GM21423 (cell line): ENCODE measurements at regions not wholly inside any gene's neighbourhood (a gene's known extent, or its start where the extent isn't known, plus 50 kb on each side); places are given as distances from the start of the nearest gene placed in this dataset.
"Not testable (repeated sequence)": the region's sequence is repeated elsewhere in the genome, so short reads cannot be mapped to it uniquely, and the experiment has no call there.

Experiments
- ATAC-seq: cut with Tn5 transposase; IDR thresholded peaks from one replicate; pipeline ENCODE4 v1.9.1; 2021; ENCODE audit warnings: mild to moderate bottlenecking, moderate library complexity; ENCODE audit not compliant: unreplicated experiment

DNA sequence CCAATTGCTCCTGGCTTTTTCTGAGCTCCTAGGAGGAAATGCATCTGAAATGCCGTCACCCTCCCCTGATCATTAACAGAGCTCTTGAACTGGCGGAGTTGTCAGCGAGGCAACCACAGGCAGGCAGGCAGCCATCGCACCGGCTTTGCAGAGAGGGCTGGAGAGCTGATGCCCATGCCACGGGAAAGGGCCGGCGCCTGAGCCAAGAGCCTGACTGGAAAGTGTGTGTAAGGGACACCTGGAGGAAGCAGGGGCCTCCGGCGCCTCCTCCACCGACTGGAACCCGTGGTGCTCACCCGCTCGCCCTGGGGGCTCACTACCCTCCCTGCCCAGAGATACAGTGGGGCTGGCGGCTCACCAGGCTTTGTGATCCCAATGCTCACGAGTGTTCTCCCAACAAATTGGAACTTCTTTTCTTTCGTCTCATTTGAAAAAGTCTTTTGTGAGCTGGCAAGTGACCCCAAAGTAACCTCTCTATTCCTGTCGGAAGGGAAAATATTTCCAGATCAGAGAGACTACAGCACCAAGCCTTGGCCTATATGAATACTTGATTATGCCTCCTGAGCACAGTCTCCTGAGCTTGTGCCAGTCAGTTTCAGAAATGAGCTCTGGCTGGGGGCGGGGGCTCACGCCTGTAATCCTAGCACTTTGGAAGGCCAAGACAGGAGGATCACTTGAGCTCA lies 97.7 kb upstream of the SLC25A33 start:
- no peak for ATAC-seq

DNA sequence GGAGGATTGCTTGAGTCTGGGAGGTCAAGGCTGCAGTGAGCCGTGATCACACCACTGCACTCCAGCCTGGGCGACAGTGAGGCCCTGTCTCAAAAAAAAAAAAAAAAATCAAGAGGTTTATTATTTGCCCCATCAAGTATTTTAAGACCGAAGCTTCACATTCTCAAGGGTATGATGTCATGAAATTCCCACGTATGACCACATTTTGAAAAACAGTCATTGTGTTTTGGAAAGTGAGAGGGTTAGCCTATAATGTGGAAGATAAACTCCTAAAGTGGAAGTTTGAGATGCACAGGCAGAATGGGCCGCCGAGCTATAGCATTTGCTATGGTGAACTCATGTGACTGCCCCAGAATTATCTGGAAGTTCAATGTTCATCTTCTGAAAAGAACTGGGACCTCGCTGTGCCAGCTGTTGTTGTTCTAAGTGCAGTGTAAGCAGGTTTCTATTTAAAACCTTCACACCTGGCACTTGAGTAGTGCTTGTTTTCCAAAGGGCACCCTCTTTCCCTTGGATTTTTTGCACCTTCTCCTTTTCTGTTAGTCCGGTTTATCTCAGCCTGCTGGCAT lies 96.9 kb upstream of the SLC25A33 start:
- ATAC-seq, result no peak

DNA sequence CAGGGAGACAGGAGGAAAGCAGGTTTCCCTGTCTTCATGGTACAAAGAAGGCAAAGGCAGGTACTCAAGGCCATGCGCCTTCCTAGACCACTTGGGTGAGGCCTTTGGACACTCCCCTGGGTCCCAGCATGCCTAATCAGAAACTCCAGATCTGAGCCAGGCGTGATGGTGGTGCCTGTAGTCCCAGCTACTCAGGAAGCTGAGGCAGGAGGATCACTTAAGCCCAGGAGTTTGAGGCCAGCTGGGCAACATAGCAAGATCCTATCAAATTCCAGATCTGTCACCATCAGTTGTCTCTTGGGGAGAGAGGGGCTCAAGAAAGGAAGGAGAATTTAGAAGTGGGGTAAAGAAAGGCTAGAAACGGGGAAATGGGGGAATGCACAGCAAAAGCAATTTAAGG lies 96.3 kb upstream of the SLC25A33 start:
- no peak for ATAC-seq

DNA sequence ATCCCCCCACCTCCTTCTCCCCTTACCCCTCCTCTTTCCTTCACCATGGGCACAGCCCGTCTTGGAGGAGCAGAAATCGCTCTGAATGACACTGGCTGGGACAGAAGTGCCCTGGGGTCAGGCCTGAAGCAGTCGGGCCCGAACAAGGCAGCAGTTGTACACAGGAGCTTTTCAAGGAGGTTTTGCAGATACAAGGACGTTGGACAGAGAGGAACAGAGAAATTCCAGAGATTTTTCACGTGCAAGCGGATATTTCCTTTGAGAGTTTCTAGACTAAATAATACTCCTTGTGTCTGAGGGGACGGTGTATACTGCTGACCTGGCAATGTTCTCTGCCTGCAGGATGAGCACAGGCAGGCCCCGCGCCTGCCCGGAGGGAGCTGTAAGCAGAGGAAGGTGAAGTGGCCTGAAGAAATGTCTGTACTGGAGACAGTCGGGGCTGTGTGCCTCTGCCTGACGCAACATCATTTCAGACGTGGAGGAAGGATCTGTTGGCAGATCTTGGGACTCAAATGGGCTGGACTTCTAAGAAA lies 95.3 kb upstream of the SLC25A33 start:
- ATAC-seq, result no peak

DNA sequence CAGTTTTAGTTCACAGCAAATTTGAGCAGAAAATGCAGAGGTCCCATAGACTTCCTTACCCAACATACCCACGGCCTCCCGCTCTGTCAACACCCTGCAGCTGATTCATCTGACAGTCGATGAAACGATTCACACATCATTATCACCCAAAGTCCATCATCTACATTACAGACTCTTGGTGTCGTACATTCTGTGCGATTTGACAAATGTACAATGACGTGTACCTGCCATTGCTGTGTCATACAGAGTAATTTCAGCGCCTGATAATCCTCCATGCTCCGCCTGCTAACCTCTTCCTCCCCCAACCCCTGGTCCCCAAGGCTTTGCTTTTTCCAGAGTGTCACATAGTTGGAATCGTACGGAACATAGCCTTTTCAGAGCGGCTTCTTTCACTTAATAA lies 94.7 kb upstream of the SLC25A33 start:
- ATAC-seq, result no peak

DNA sequence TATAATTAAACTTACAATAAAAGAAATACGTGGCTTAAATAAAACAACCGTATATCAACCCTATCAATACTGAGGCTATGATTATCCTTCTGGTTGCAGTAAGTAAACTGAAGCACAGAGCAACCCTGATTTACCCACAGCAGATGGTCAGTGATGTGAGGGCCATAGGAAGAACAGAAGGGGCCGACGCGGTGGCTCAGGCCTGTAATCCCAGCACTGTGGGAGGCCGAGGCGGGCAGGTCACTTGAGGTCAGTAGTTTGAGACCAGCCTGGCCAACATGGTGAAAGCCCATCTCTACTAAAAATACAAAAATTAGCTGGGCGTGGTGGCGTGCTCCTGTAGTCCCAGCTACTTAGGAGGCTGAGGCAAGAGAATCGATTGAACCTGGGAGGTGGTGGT lies 94.2 kb upstream of the SLC25A33 start:
- ATAC-seq, result not testable (repeated sequence)

DNA sequence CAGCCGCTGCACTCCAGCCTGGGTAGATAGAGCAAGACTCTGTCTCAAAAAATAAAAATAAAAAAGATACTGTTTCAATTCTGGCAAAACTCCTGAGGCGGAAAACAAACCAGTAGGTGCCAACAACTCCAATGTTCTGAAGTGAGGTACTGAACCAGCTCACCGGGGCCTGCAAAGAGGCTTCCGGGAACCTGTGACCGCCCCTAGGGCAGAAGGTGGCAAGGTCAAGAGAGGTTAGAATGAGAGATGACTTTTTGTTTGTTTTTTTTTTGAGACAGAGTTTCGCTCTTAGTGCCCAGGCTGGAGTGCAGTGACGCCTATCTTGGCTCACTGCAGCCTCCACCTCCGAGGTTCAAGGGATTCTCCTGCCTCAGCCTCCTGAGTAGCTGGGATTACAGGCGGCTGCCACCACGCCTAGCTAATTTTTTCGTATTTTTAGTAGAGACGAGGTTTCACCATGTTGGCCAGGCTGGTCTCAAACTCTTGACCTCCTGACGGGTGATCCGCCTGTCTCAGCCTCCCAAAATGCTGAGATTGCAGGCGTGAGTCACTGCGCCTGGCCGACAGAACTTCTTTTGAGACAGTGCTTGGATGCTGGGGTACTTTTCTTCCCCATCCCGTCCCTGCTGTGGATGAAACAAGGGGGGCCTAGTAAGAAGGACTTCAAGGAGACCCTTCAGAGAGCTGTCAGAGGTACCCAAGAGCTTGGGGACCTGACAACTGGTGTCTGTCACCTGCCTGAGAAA lies 91.9 kb upstream of the SLC25A33 start:
- no peak for ATAC-seq

DNA sequence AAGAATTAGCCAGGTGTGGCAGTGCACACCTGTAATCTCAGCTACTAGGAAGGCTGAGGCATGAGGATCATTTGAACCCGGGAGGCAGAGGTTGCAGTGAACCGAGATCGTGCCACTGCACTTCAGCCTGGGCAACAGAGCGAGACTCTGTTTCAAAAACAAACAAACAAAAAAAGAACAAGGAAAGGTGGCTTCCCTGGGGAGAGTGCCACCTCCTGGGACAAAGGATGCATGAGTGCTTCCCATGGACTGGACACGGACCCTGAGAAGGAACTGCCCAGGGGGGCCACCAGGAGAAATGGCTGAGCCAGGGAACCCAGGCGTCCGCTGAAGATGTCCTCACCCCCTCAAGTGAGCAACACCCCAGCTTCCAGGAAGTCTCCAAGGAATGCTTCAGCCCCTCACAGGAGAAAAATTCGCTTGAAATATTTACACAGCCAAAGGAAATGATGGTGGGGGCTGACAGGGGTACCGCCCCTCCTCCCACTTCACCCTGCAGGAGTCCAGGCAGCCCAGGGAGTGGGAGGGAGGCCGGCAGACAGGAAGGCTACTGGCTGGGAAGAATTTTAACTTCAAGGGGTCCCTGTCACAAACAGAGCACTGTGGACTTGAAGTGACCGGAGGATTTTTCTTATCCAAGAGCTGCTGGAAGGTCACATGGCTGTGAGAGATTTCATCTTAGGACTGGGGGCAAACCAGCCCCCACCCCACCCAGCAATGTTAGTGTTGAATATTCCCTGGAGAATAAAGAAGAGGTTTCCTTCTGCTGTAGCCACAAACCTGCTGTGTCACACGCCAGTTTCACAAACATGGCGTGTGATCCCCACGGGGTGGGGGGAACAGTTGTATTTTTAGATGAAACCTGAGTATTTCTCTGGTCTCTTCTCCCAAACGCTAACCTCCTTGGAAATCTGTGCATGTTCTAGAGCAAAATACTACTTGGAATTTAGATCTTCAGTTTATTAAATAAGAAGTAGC lies 90.8 kb upstream of the SLC25A33 start:
- no peak for ATAC-seq

DNA sequence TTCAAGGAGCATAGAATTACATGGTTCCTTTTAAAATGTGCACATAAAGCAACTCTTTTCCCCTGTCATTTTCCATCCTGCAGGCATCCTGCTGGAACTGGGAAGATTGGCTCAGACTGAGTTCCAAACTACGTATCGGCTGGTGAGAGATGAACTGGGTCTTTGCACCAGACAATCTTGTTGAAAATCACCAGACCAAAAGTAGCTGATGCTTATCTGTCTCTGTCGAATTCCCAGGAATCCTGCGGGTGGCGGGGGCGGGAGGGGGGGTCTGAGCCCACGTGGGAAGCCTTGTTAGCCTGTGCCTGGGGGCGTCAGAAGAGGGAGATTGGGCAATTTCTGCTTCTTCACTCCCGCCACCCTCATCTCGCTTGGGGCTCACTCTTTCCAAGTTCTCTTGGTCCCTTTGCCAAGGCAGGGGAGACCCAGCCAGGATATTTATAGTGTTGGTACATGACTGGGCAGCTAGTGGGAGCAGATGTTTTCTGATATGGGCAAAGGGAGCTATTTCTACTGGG lies 90.1 kb upstream of the SLC25A33 start:
- no peak for ATAC-seq

DNA sequence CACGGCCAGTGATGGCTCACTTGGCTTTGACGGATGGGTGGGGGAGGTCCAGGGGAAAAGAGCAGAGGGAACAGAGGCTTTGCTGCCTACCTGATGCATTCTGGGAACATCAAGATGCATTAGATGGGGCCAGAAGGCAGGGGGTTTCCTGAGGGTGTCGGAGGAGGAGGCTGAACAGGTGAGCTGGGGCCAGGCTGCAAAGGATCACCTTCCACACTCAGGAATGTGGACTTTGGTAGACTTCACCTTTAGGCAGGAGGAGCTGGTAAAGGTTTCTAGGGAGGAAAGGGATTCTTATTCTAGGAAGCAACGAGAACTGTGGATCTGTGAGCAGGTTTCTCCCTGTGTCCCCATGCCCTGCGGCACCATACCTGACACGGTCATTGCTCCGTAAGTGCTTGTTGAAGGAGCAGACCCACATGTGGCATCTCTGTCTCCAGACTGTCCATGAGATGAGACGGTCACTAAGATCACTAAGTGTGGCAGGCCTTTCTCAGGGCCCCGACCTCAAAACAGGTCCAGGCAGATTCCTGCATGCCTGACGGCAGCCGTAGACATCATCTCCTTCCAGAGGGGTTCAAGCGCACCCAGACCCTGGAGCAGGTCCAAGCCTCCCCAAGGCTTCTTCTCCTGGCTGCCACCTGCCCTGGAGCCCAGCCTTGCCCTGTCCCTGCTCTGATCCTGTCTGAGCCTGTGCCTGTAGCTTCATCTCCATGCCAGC lies 89.1 kb upstream of the SLC25A33 start:
- no peak for ATAC-seq

DNA sequence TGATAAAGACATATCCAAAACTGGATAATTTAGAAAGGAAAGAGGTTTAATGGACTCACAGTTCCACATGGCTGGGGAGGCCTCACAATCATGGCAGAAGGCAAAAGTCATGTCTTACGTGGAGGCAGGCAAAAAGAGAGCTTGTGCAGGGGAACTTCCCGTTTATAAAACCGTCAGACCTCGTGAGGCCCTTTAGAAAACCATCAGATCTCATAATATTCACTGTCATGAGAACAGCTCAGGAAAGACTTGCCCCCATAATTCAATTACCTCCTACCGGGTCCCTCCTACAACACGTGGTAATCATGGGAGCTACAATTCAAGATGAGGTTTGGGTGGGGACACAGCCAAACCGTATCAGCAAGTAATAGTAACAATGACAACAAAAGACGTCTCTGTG lies 88.2 kb upstream of the SLC25A33 start:
- ATAC-seq, result no peak

DNA sequence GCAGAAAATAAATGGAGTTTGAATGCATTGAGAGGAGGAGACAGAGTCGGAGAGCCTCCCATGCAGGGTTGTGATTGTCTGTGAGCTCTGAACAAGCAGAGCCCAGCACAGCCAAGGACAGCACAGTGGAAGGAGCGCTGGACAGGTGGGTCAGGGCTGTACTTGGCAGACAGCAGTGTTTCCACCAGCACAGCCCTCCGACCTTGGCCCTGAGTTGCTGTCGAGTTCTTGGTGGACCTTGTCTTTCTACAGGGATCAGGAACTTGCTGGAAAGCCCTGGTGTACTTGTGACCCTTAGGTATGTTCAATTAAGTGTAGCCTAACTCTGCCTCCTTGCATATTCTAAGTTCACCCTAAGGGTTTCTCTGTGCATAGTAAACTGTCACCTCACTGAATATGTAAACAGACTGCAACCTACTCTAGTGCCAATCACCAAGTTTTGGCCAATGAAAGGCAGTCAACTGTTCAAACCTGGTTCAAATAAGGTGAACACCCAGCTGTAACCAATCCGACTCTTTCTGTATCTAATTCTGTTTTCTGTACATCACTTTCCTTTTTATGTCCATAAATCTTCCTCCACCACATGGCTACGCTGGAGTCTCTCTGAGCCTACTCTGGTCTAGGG lies 86.6 kb upstream of the SLC25A33 start:
- ATAC-seq, result no peak

DNA sequence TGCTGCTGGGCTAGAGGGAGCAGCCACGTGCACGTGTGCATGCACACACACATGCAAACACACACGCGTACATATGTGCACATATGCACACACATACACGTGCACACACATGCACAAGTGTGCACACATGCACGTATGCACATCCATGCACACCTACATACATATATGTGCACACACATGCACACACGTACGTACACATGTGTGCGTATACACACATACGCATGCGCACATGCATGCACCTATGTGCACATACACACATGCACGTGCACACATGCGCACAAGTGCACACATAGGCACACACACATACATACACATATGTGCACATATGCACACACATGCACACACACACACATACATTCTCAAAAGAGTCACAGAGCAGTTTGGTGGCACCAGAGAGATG lies 85.9 kb upstream of the SLC25A33 start:
- ATAC-seq, result no peak

DNA sequence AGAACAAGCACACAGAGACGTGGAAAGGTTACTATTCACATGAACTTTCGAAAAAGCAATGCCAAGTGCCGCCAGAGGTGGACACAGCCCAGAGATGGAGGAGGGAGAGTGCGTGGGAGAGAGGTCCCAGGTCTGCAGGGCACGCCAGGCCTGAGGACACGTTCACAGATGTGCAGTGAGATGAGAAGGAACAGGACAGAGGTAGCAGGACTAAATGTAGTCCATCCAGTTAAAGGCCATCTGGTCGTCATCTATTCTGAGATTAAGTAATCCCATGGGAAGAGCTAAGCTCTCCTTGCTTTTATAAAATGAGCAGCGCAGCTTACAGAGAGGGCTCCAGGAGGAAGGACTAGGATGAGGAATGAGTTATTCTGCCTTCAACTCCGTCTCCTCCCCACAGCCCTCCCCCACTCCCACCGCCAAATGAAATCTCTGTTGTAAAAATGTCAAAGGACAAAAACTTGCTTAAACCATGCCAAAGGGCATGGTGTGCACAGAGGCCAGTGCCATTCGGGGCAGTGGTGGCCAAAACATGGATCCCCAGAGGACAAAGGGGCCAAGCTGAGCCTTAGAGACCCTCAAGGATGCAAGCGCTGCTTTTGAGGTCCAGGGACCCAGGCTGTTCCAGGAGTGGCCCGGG lies 85.4 kb upstream of the SLC25A33 start:
- no peak for ATAC-seq

DNA sequence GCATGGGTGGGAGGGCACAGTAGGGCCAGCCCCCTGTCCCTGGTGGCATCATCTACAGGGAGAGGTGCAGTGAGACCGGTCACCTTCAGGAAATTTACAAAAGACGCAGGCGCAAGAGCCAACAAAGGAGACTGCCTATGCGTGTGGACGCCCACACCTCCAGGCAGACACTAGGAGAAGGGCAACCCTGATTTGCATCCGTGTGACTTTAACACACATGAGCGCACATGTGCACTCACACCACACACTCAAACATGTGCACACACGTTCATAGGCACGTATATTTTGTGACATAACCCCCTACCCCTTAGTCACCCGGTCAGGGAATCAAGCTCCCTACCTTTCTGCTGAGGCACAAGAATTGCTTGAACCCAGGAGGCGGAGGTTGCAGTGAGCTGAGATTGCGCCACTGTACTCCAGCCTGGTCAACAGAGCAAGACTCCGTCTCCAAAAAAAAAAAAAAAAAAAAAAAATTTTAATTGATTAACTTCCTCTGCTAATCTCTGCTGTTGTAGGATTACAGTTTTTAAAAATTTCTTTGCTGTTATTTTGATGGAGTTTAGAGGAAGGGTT lies 84.7 kb upstream of the SLC25A33 start:
- ATAC-seq, result no peak

DNA sequence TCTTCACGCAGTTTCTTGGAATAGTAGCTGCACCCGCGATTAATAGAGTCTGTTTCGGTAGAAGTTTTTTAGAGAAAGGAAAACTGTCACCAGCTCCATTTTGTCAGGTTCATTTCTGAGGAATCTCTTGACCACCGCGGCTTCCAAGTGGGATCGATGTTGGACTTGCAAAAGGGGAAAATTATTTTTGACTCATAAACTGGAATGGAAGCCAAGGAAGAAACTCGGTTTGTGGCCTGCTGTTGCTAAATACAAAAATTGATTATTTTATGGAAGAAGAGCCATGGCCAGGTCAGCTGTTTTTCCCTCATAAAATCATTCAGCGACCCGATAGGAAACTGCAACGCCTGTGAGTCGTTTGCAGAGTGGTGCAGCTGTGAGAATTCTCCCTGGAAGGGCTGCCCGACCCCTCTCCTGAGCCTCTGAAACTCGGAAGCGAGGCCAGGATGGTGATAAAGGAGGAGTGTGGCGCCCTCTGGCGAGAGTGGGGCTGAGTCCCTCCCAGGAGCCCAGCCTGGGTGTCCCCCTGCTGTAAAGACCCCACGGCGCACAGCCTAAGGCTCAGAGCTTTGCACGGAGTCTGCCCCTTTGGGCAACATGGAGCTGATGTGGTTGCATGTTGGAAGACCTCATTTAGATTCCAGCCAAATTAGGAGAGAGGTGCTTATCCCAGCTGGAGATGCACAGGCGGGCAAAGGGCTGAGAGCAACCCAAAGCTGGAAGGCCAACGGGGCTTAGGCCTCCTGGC lies 83.6 kb upstream of the SLC25A33 start:
- no peak for ATAC-seq

DNA sequence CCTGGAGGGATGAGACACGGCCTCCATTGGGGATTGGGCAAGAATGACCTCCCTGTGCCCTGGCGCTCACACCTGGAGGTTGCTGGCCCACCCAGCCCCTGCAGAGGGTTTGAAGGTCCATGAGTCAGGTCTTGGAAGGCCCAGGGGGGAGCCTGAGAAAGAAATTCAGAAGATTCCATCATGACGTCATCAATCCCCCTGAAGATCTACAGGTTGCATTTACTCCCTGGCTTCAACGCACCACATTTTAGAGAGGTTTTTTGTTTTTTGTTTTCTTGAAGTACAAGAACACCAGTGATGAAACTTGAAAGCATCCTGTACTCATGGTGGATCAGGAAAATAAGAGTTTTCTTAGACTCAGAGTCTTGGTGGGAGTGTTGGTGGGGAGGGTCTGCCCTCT lies 82.4 kb upstream of the SLC25A33 start:
- no peak for ATAC-seq

DNA sequence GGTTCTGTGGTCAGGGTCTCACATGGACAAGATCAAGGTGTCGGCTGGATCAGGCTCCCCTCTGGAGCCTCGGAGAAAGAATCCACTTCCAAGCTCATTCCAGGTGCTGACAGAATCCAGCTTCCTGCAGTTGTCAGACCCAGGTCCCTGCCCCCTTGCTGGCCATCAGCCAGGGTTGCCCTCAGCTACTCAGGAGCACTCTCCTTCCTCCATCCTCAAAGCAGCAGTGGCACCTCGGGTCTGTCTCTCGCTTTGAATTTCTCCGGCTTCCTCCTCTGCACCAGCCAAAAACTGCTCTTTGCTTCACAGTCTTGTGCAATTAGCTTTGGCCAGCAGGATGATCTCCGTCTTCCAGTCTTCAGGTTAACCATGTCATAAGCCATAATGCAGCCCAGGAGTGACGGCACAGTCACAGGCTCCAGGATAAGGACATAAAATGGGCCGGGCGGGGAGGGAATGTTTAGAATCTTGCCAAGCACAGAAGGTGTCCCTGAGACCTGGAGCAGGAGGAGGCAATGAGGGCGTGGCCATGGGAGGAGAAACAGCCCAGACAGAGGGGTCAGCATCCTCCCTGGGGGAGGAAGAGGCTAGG lies 79.4 kb upstream of the SLC25A33 start:
- no peak for ATAC-seq
